HG03159 (cell line): ENCODE measurements at regions not wholly inside any gene's neighbourhood (a gene's known extent, or its start where the extent isn't known, plus 50 kb on each side); places are given as distances from the start of the nearest gene placed in this dataset.

Source experiments
- ATAC-seq: cut with Tn5 transposase; IDR thresholded peaks from one replicate; pipeline ENCODE4 v1.9.1; 2021; ENCODE audit warnings: mild to moderate bottlenecking, moderate library complexity; ENCODE audit not compliant: unreplicated experiment

GRCh38 chr21:32184485-32184884, 94.4 kb downstream of the MIS18A start:
- ATAC-seq = no peak

GRCh38 chr21:32184065-32184464, 94.8 kb downstream of the MIS18A start:
- no peak for ATAC-seq

GRCh38 chr21:32183396-32183795, 95.5 kb downstream of the MIS18A start:
- no peak for ATAC-seq

GRCh38 chr21:32182449-32182848, 96.4 kb downstream of the MIS18A start:
- no peak for ATAC-seq

- ATAC-seq = no peak
These were observed 97.4 kb downstream of the MIS18A start for GRCh38 chr21:32181457-32181856.

GRCh38 chr21:32174819-32175218, 104.0 kb downstream of the MIS18A start:
- ATAC-seq = no peak

GRCh38 chr21:32173121-32173724, 105.6 kb downstream of the MIS18A start:
- no peak for ATAC-seq

- no peak for ATAC-seq
These were observed 106.7 kb downstream of the MIS18A start for GRCh38 chr21:32172106-32172505.

GRCh38 chr21:32167513-32167912, 111.3 kb downstream of the MIS18A start:
- ATAC-seq = no peak

- no peak for ATAC-seq
These were observed 115.5 kb downstream of the MIS18A start for GRCh38 chr21:32163386-32163785.

GRCh38 chr21:32162727-32163320, 116.0 kb downstream of the MIS18A start:
- no peak for ATAC-seq

GRCh38 chr21:32155226-32155625, 123.6 kb downstream of the MIS18A start:
- ATAC-seq = no peak

GRCh38 chr21:32147041-32147440, 131.8 kb downstream of the MIS18A start:
- no peak for ATAC-seq

GRCh38 chr21:32144851-32145250, 134.0 kb downstream of the MIS18A start:
- ATAC-seq = no peak

- ATAC-seq = no peak
These were observed 135.5 kb downstream of the MIS18A start for GRCh38 chr21:32143241-32143939.

- no peak for ATAC-seq
These were observed 137.6 kb downstream of the MIS18A start for GRCh38 chr21:32141318-32141633.

- ATAC-seq = no peak
These were observed 138.1 kb downstream of the MIS18A start for GRCh38 chr21:32140604-32141317.

GRCh38 chr21:32140151-32140550, 138.7 kb downstream of the MIS18A start:
- ATAC-seq = no peak

- ATAC-seq = no peak
These were observed 140.2 kb downstream of the MIS18A start for GRCh38 chr21:32138658-32139057.

- no peak for ATAC-seq
These were observed 140.9 kb downstream of the MIS18A start for GRCh38 chr21:32137931-32138330.

GRCh38 chr21:32137266-32137665, 141.6 kb downstream of the MIS18A start:
- ATAC-seq = no peak

- no peak for ATAC-seq
These were observed 142.3 kb downstream of the MIS18A start for GRCh38 chr21:32136546-32136945.
